Osteoblast (primary cell): ENCODE measurements at regions not wholly inside any gene's neighbourhood (a gene's known extent, or its start where the extent isn't known, plus 50 kb on each side); places are given as distances from the start of the nearest gene placed in this dataset.
"Not testable (repeated sequence)": the region's sequence is repeated elsewhere in the genome, so short reads cannot be mapped to it uniquely, and the experiment has no call there.

Experiments
- DNase-seq: peaks from one replicate; pipeline ENCODE4 v3.0.0; 2011; ENCODE audit warnings: low spot score, mixed read lengths; ENCODE audit not compliant: insufficient read length; ENCODE audit errors: missing footprints
- H2AFZ ChIP-seq: 2 replicates; pipeline ENCODE4 v1.6.0; 2011; ENCODE audit warnings: mild to moderate bottlenecking, low read length
- H3K27ac ChIP-seq: 2 replicates; pipeline ENCODE4 v1.5.1; 2011; ENCODE audit warnings: mild to moderate bottlenecking, low read depth, low read length, moderate library complexity
- H3K27me3 ChIP-seq: 2 replicates; pipeline ENCODE4 v1.6.0; 2012; ENCODE audit warnings: mild to moderate bottlenecking, control low read depth, inconsistent platforms, low read length, moderate library complexity; ENCODE audit not compliant: insufficient read depth
- H3K36me3 ChIP-seq: 2 replicates; pipeline ENCODE4 v1.5.1; 2011; ENCODE audit warnings: mild to moderate bottlenecking, low read length, control low read depth, moderate library complexity; ENCODE audit not compliant: insufficient read depth
- H3K4me1 ChIP-seq: 2 replicates; pipeline ENCODE4 v1.5.1; 2011; ENCODE audit warnings: mild to moderate bottlenecking, low read length, control low read depth, moderate library complexity; ENCODE audit not compliant: insufficient read depth
- H3K4me2 ChIP-seq: 2 replicates; pipeline ENCODE4 v1.6.0; 2011; ENCODE audit warnings: mild to moderate bottlenecking, low read length; ENCODE audit not compliant: insufficient read depth
- H3K4me3 ChIP-seq: fragments of 200-600 bp; sonication (generic); 3 replicates; pipeline ENCODE4 v1.5.1; 2012; ENCODE audit warnings: mild to moderate bottlenecking, low read length, inconsistent platforms; ENCODE audit not compliant: insufficient read depth
- H3K79me2 ChIP-seq: 2 replicates; pipeline ENCODE4 v1.6.0; 2012; ENCODE audit warnings: mild to moderate bottlenecking, low read length, control low read depth, inconsistent platforms; ENCODE audit not compliant: insufficient read depth
- H3K9me3 ChIP-seq: 2 replicates; pipeline ENCODE4 v1.5.1; 2011; ENCODE audit warnings: low read depth, low read length, control low read depth
- H4K20me1 ChIP-seq: 2 replicates; pipeline ENCODE4 v1.6.0; 2012; ENCODE audit warnings: mild to moderate bottlenecking, low read length, control low read depth; ENCODE audit not compliant: insufficient read depth
- TF ChIP-seq, protein P1 (sequence below): IDR thresholded peaks from 2 replicates; pipeline ENCODE4 v1.5.1; 2011; ENCODE audit warnings: mild to moderate bottlenecking, low read depth, low read length, moderate library complexity; ENCODE audit errors: extremely low read depth

DNA sequence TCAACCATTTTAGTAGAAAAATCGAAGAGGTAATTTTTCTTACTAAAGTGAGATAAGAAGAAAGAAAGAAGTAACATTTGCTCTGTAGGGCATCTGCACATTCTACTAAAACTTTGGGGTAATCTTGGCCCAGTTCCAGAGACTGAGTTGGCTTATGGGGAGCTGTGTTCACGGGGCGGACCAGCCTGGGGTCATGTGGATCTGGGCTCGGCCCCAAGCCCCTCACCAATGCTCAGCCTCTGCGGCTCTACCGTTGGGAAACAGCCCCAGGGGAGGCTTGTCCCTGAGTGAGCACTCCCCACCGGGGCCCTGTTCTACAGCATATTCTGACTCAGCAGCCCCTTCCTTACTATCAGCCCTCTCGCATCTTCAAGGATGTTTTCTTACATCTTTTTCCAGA, 132.3 kb downstream of the RTP5 start:
- TF ChIP-seq, protein P1, sequence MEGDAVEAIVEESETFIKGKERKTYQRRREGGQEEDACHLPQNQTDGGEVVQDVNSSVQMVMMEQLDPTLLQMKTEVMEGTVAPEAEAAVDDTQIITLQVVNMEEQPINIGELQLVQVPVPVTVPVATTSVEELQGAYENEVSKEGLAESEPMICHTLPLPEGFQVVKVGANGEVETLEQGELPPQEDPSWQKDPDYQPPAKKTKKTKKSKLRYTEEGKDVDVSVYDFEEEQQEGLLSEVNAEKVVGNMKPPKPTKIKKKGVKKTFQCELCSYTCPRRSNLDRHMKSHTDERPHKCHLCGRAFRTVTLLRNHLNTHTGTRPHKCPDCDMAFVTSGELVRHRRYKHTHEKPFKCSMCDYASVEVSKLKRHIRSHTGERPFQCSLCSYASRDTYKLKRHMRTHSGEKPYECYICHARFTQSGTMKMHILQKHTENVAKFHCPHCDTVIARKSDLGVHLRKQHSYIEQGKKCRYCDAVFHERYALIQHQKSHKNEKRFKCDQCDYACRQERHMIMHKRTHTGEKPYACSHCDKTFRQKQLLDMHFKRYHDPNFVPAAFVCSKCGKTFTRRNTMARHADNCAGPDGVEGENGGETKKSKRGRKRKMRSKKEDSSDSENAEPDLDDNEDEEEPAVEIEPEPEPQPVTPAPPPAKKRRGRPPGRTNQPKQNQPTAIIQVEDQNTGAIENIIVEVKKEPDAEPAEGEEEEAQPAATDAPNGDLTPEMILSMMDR, result no peak
- no peak overlapping the region for H3K27ac ChIP-seq
- H3K4me1 ChIP-seq, result no peaks in the 10 kb centered on the region
- H3K79me2 ChIP-seq, result no peaks in the 10 kb centered on the region
- H4K20me1 ChIP-seq, result no peaks in the 10 kb centered on the region
- no peak overlapping the region for H3K4me3 ChIP-seq
- DNase-seq, result no peak
- H2AFZ ChIP-seq, result no peak overlapping the region
- no peaks in the 10 kb centered on the region for H3K36me3 ChIP-seq
- H3K9me3 ChIP-seq, result no peaks in the 10 kb centered on the region
- no peak overlapping the region for H3K4me2 ChIP-seq
- peaks cover 6% of the 10 kb centered on the region for H3K27me3 ChIP-seq

DNA sequence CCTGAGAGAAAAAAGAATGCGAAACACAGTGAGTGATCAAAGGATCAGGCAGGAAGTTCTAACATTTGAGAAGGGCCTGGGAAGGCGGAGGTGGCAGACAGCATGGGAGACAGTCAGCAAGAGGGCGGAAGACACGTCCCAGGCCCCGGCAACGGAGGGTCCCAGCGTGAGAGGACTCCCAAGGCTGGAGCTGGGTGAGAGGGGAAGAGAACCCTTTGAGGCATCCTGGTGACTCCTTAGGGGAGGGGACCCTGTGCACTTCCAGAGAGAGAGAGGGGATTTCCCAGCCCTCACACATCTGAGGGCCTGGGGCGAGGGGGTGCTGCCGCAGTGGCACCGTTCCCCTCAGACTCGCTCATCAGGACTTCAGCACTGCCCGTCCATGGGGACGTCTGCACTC, 133.4 kb downstream of the RTP5 start:
- H3K27me3 ChIP-seq, result peaks cover 6% of the 10 kb centered on the region

DNA sequence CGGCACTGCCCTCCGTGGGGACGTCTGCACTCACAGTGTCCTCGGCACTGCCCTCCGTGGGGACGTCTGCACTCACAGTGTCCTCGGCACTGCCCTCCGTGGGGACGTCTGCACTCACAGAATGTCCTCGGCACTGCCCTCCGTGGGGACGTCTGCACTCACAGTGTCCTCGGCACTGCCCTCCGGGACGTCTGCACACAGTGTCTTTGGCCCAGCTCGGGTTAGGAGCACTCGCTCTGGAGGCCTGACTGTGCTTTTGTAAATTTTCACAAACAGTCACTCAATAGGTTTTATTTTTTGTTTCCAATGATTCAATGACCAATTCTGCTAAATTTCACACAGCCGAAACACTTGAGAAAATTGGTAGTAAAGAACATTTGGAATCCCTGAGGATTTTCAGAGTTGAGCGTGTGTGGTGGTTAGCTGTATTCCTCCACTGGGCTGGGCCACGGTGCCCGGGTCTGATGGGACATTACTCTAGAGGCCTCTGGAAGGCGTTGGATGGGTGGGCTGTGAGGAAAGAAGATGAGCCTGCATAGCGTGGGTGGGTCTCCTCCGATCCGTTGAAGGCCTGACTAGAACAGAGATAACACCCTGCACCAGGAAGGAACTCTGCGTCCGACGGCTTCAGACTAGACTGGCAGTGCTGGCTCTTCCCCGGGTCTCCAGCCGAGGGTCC, 134.8 kb downstream of the RTP5 start:
- TF ChIP-seq, protein P1, result no peak
- Histone ChIP-seq H3K4me1 (no peaks in the 10 kb centered on the region), H4K20me1 (no peaks in the 10 kb centered on the region), H3K36me3 (no peaks in the 10 kb centered on the region), H3K79me2 (no peaks in the 10 kb centered on the region), H3K27me3 (peaks cover 6% of the 10 kb centered on the region), H3K27ac (no peak overlapping the region), H2AFZ (no peak overlapping the region), H3K9me3 (no peaks in the 10 kb centered on the region), H3K4me2 (no peak overlapping the region), H3K4me3 (no peak overlapping the region)
- DNase-seq, result no peak

More for the DNA sequence above, 133.4 kb downstream of the RTP5 start:
- Histone ChIP-seq H3K36me3 (no peaks in the 10 kb centered on the region), H4K20me1 (no peaks in the 10 kb centered on the region), H3K4me1 (no peaks in the 10 kb centered on the region), H2AFZ (no peak overlapping the region), H3K27ac (no peak overlapping the region), H3K9me3 (no peaks in the 10 kb centered on the region), H3K4me3 (no peak overlapping the region), H3K79me2 (no peaks in the 10 kb centered on the region), H3K4me2 (no peak overlapping the region)
- DNase-seq, result no peak
- TF ChIP-seq, protein P1, result no peak

DNA sequence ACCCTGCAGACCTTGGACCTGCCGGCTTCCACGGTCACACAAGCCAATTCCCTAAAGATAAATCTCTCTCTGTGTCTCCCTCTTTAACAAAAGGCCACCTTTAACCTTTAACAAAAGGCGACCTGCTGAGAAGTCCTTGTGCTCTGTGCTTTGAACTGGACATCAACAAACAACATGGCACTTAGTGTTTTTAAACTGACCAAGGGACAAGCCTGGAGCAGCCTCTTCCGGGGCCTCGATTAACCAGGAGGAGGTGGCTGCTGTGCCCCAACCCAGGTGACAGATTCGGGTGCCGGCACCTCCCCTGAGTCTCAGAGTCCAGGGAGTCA, 135.3 kb downstream of the RTP5 start:
- Histone ChIP-seq H3K27me3 (peaks cover 3% of the 10 kb centered on the region), H3K36me3 (no peaks in the 10 kb centered on the region), H3K27ac (no peak overlapping the region), H3K4me3 (no peak overlapping the region), H4K20me1 (no peaks in the 10 kb centered on the region), H3K4me1 (no peaks in the 10 kb centered on the region), H2AFZ (no peak overlapping the region), H3K4me2 (no peak overlapping the region), H3K9me3 (no peaks in the 10 kb centered on the region), H3K79me2 (no peaks in the 10 kb centered on the region)
- TF ChIP-seq, protein P1, result no peak
- DNase-seq, result no peak

DNA sequence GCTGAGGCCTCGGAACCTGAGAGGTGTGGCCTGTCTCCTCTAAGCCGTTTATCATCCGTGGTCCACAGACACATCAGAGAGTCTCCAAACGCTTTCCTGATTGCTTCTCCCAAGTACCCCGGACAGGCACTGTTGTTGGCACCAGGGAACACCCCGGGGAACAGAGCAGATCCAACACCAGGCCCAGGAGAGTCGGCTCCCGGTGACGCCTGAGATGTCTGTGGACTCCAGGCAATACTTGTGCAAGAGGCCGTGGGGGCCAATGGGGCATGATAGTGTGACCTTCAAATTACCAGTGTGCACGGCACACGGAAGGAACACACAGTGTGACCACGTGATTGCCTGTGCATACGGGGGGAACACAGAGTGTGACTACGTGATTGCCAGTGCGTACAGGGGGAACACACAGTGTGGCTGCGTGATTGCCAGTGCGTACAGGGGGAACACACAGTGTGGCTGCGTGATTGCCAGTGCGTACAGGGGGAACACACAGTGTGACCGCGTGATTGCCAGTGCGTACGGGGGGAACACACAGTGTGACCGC, 136.6 kb downstream of the RTP5 start:
- not testable (repeated sequence) for DNase-seq, H3K27ac ChIP-seq, H3K79me2 ChIP-seq, H4K20me1 ChIP-seq, H3K4me2 ChIP-seq, H3K4me3 ChIP-seq, H2AFZ ChIP-seq, H3K36me3 ChIP-seq, H3K4me1 ChIP-seq, H3K9me3 ChIP-seq, H3K27me3 ChIP-seq

DNA sequence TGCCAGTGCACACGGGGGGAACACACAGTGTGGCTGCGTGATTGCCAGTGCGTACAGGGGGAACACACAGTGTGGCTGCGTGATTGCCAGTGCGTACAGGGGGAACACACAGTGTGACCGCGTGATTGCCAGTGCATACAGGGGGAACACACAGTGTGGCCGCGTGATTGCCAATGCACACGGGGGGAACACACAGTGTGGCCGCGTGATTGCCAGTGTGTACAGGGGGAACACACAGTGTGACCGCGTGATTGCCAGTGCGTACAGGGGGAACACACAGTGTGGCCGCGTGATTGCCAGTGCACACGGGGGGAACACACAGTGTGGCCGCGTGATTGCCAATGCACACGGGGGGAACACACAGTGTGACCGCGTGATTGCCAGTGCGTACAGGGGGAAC, 139.4 kb downstream of the RTP5 start:
- not testable (repeated sequence) for H3K4me1 ChIP-seq, H3K27ac ChIP-seq, DNase-seq, H2AFZ ChIP-seq, H3K9me3 ChIP-seq, H3K4me3 ChIP-seq, H3K36me3 ChIP-seq, H4K20me1 ChIP-seq, H3K27me3 ChIP-seq, H3K79me2 ChIP-seq, H3K4me2 ChIP-seq
